ENCODE measurements at regions not wholly inside any gene's neighbourhood (a gene's known extent, or its start where the extent isn't known, plus 50 kb on each side); places are given as distances from the start of the nearest gene placed in this dataset.

DNA sequence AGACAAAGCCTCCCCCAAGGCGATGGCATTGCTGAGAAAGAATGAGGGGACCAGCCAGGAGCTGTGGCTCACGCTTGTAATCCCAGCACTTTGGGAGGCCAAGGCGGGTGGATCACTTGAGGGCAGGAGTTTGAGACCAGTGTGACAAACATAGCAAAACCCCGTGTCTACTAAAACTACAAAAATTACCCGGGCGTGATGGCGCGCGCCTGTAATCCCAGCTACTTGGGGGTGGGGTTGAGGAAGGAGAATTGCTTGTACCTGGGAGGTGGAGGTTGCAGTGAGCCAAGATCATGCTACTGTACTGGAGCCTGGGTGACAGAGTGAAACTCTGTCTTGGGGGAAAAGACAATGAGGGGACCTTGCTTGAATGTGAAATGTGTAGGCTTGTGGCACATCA lies 402.4 kb upstream of the C2CD4B start:
- TF ChIP-seq POLR2AphosphoS5 (IDR thresholded peaks at IDR 0.05) (no peak), EP300 (IDR thresholded peaks at IDR 0.05) (no peak)
- TF ChIP-seq, protein P1, sequence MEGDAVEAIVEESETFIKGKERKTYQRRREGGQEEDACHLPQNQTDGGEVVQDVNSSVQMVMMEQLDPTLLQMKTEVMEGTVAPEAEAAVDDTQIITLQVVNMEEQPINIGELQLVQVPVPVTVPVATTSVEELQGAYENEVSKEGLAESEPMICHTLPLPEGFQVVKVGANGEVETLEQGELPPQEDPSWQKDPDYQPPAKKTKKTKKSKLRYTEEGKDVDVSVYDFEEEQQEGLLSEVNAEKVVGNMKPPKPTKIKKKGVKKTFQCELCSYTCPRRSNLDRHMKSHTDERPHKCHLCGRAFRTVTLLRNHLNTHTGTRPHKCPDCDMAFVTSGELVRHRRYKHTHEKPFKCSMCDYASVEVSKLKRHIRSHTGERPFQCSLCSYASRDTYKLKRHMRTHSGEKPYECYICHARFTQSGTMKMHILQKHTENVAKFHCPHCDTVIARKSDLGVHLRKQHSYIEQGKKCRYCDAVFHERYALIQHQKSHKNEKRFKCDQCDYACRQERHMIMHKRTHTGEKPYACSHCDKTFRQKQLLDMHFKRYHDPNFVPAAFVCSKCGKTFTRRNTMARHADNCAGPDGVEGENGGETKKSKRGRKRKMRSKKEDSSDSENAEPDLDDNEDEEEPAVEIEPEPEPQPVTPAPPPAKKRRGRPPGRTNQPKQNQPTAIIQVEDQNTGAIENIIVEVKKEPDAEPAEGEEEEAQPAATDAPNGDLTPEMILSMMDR (IDR thresholded peaks at IDR 0.05): no peak
